Natural killer cell (primary cell): ENCODE measurements at regions not wholly inside any gene's neighbourhood (a gene's known extent, or its start where the extent isn't known, plus 50 kb on each side); places are given as distances from the start of the nearest gene placed in this dataset.

Source experiments
- ATAC-seq, 3 donors: fragments of 150-1000 bp in 2 of 3; fragments of 200-7000 bp in 1 of 3; cut with Tn5 transposase; 1 replicate in 1 of 3; 2 replicates in 2 of 3; pipeline ENCODE4 v1.10.0; 2021; ENCODE audit warnings: mild to moderate bottlenecking in 2 of 3, moderate library complexity in 2 of 3
- DNase-seq, 2 donors: peaks; one replicate each; pipeline versions ENCODE4 v3.0.0 to v3.0.0-alpha.2; 2013 to 2021; ENCODE audit warnings: mixed read lengths in 1 of 2
- H3K27ac ChIP-seq: one replicate; pipeline ENCODE4 v1.5.1; 2013; ENCODE audit warnings: mild to moderate bottlenecking, low read length
- H3K27me3 ChIP-seq: one replicate; pipeline ENCODE4 v1.6.1; 2013; ENCODE audit warnings: low read length; ENCODE audit not compliant: control insufficient read depth, insufficient read depth
- H3K36me3 ChIP-seq: one replicate; pipeline ENCODE4 v1.6.1; 2013; ENCODE audit warnings: low read length; ENCODE audit not compliant: control insufficient read depth, insufficient read depth
- H3K4me1 ChIP-seq: one replicate; pipeline ENCODE4 v1.6.1; 2013; ENCODE audit warnings: low read length; ENCODE audit not compliant: control insufficient read depth, insufficient read depth
- H3K4me3 ChIP-seq: one replicate; pipeline ENCODE4 v1.5.1; 2013; ENCODE audit warnings: low read length
- H3K9me3 ChIP-seq: one replicate; pipeline ENCODE4 v1.6.1; 2013; ENCODE audit warnings: low read length; ENCODE audit not compliant: control insufficient read depth, insufficient read depth
- H3K27ac Mint-ChIP-seq, 2 donors: one replicate each; pipeline ENCODE4 v1.8.0; 2022; ENCODE audit warnings: mild to moderate bottlenecking in 2 of 2, mixed read lengths in 2 of 2, moderate library complexity in 1 of 2
- H3K27me3 Mint-ChIP-seq, 2 donors: one replicate each; pipeline ENCODE4 v1.8.0; 2022; ENCODE audit warnings: low read depth in 2 of 2, mixed read lengths in 2 of 2
- H3K36me3 Mint-ChIP-seq: one replicate; pipeline ENCODE4 v1.8.0; 2022; ENCODE audit warnings: mixed read lengths
- H3K4me1 Mint-ChIP-seq, 2 donors: one replicate each; pipeline ENCODE4 v1.8.0; 2022; ENCODE audit warnings: mixed read lengths in 2 of 2
- H3K4me3 Mint-ChIP-seq: one replicate; pipeline ENCODE4 v1.8.0; 2022; ENCODE audit warnings: mild to moderate bottlenecking, moderate library complexity, mixed read lengths
- H3K9me3 Mint-ChIP-seq, 2 donors: one replicate each; pipeline ENCODE4 v1.8.0; 2022; ENCODE audit warnings: mixed read lengths in 2 of 2
- CTCF ChIP-seq: fragments of 200-600 bp; IDR thresholded peaks from one replicate; pipeline ENCODE4 v1.8.0; 2022; ENCODE audit warnings: antibody characterized with exemption
- WGBS: methylation state at CpG from one replicate; pipeline ENCODE4 v1.1.7; 2013; ENCODE audit warnings: missing lambda C conversion rate; ENCODE audit not compliant: insufficient coverage; 5-methylcytosine and 5-hydroxymethylcytosine counted together
- intact Hi-C: fragments of 100-400 bp; cut with micrococcal nuclease; formaldehyde crosslinking; loops from one replicate; pipeline ENCODE4 v1.14.2; 2022

DNA sequence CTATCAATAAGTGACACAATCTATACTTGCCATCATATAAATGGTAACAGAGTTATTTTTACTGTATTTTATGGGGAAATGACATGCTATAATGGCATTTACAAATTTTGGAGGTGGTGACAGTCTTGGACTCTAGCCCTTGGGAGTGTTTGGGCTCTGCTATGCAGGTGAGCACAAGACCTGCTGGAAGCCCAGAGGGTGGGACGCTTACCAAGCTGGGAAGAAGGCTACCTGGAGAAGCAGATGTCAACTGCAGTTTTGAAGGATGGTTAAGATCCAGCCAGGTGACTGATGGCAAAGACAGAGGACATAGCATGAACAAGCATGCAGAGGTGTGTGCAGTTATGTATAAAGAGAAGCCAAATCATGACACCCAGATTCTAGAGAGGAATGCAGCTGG lies 346.9 kb downstream of the MYCN start:
- ATAC-seq: no peak
- no peak overlapping the region for H3K4me3 Mint-ChIP-seq
- 85% methylated on average over 1 of the region's 1 CpG for WGBS
- H3K27ac ChIP-seq: no peak overlapping the region
- peaks cover 0 to under 1% of the 10 kb centered on the region in 2 donors for H3K4me1 Mint-ChIP-seq
- no peaks in the 10 kb centered on the region for H3K9me3 ChIP-seq
- no peaks in the 10 kb centered on the region for H3K36me3 ChIP-seq
- H3K4me3 ChIP-seq: no peak overlapping the region
- intact Hi-C loops: no loop called here
- no peak overlapping the region for H3K27ac Mint-ChIP-seq
- H3K27me3 ChIP-seq: no peaks in the 10 kb centered on the region
- no peaks in the 10 kb centered on the region for H3K4me1 ChIP-seq
- DNase-seq: no peak
- H3K36me3 Mint-ChIP-seq: no peaks in the 10 kb centered on the region
- no peak for TF ChIP-seq CTCF
- H3K9me3 Mint-ChIP-seq: no peaks in the 10 kb centered on the region
- H3K27me3 Mint-ChIP-seq: peaks cover 3 to 6% of the 10 kb centered on the region in 2 donors

DNA sequence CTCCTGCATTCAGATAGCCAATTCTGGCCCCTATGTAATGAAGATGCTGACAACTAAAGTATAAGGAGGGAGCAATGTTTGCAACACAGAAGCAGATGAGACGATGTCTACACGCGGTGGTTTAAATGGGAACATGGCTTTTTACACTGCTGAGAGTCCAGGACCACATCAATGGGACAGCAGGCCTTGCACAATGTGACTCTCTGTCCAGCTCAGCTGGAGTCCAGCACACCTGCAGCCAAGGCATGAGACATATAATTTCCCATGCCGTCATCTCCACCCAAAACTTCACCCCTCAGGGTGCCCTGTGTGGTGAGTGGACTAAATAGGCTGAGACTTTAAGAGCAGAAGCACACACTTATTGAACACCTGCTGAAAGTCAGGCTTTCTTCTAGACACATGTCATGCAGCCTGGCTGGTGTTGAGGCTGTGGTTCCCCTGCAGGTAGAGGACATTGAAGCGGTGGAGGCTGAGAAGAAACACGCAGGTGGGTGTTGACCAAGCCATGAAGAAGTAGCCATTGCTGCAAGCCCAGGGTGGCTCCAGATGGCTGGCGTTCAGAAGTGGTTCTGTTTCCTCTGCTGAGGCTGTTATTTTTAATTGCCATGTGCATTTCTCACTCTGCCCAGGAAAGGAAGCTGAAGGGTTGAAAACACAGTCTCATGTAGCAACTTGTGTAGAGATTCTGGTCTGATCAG lies 345.6 kb downstream of the MYCN start:
- Histone ChIP-seq H3K27ac (no peak overlapping the region), H3K36me3 (no peaks in the 10 kb centered on the region), H3K4me3 (no peak overlapping the region), H3K27me3 (no peaks in the 10 kb centered on the region), H3K9me3 (no peaks in the 10 kb centered on the region), H3K4me1 (no peaks in the 10 kb centered on the region)
- Mint-ChIP-seq H3K9me3 (no peaks in the 10 kb centered on the region), H3K27me3 (peaks cover 3 to 6% of the 10 kb centered on the region in 2 donors), H3K36me3 (no peaks in the 10 kb centered on the region), H3K4me3 (no peak overlapping the region), H3K27ac (no peak overlapping the region), H3K4me1 (peaks cover 0 to 4% of the 10 kb centered on the region in 2 donors)
- 57% methylated on average over 6 of the region's 7 CpGs for WGBS
- ATAC-seq (no peak), DNase-seq (no peak)
- no peak for TF ChIP-seq CTCF
- intact Hi-C loops: no loop called here

DNA sequence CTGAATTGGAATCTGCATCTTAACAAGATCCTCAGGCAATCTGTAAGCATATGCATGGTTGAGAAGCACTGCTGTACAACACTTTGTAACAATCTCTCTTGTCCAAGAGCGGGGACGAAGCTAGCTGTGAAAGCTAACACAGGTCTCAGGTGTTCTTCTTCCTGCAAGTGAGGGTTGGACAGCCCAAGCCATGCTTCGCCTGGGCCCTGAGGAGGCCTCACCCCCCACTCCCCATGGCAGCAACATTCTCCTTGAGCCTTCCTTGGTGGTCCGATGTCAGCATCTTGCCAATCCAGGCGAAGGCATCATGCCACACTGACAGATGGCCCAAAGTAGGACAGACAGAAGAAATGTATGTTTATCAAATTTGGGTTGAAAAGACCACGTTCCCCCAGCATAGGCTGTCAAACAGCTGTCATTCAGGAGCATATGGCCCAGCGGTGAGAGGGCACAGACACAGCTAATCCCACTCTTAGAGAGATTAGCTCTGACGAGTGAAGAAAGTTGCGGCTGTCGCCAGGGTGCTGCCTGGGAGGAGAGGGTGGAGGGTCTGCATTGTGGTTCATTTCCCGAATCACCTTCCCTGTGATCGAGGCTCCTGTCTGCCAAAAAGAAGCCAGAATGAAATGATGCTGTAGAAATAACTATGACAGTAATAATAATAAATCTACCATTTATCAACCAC lies 344.7 kb downstream of the MYCN start:
- Histone ChIP-seq H3K4me3 (no peak overlapping the region), H3K27ac (no peak overlapping the region), H3K27me3 (no peaks in the 10 kb centered on the region), H3K36me3 (no peaks in the 10 kb centered on the region), H3K4me1 (no peaks in the 10 kb centered on the region), H3K9me3 (no peaks in the 10 kb centered on the region)
- 86% methylated on average over 10 of the region's 12 CpGs for WGBS
- TF ChIP-seq CTCF: no peak
- Mint-ChIP-seq H3K27me3 (peaks cover 3 to 6% of the 10 kb centered on the region in 2 donors), H3K4me1 (peaks cover 0 to 4% of the 10 kb centered on the region in 2 donors), H3K9me3 (no peaks in the 10 kb centered on the region), H3K4me3 (no peak overlapping the region), H3K27ac (no peak overlapping the region), H3K36me3 (no peaks in the 10 kb centered on the region)
- no peak for ATAC-seq
- intact Hi-C loops: no loop called here
- no peak for DNase-seq
